GM12878 (cell line): ENCODE measurements at regions not wholly inside any gene's neighbourhood (a gene's known extent, or its start where the extent isn't known, plus 50 kb on each side); places are given as distances from the start of the nearest gene placed in this dataset.

Source experiments
- ATAC-seq: fragments of 200-7000 bp; cut with Tn5 transposase; 3 replicates; pipeline ENCODE4 v1.9.1; 2020; ENCODE audit warnings: mild to moderate bottlenecking, moderate library complexity
- BruUV-seq: library from RNA; stranded (reverse); fragments of 400-500 nt; replicated peaks from 2 replicates; lab custom pipeline; 2021; lab: Mats Ljungman, UMichigan
- CTCF ChIA-PET: fragments of 300-600 bp; sonication (Branson Sonifier 250); formaldehyde crosslinking; extraction: SDS; loops from one replicate; lab custom pipeline; 2021; ENCODE audit warnings: inconsistent platforms; lab: Yijun Ruan, JAX
- POLR2A ChIA-PET: fragments of 350-600 bp; formaldehyde crosslinking; extraction: SDS; loops from one replicate; lab custom pipeline; 2021; ENCODE audit warnings: inconsistent platforms; lab: Charles Lee
- RAD21 ChIA-PET: fragments of 300-600 bp; sonication (Branson Sonifier 250); formaldehyde crosslinking; loops from one replicate; lab custom pipeline; 2023; ENCODE audit warnings: antibody characterized with exemption; ENCODE audit not compliant: unreplicated experiment; lab: Charles Lee
- SMC1A ChIA-PET: fragments of 300-600 bp; sonication (Branson Sonifier 250); formaldehyde crosslinking; loops from one replicate; lab custom pipeline; 2023; ENCODE audit not compliant: unreplicated experiment, uncharacterized antibody; lab: Charles Lee
- DNase-seq: peaks from one replicate; pipeline ENCODE4 v3.0.0-alpha.2; 2011; ENCODE audit warnings: low read depth, low spot score
- FAIRE-seq: peaks from 3 replicates; lab custom pipeline; 2011; peaks lifted over from hg19 to GRCh38; lab: Jason Lieb, UNC
- H2AFZ ChIP-seq: 2 replicates; pipeline ENCODE4 v1.6.0; 2011; ENCODE audit warnings: low read depth, low read length, control low read depth; ENCODE audit not compliant: control insufficient read depth
- H3K27ac ChIP-seq: 2 replicates; pipeline ENCODE4 v1.5.1; 2011; ENCODE audit warnings: control low read depth; ENCODE audit not compliant: control insufficient read depth, insufficient read depth
- H3K27me3 ChIP-seq, 2 experiments: replicated peaks in 1 of 2; 2 replicates each; pipeline versions ENCODE4 v1.6.0 to v1.6.1; 2011; ENCODE audit warnings: low read length in 1 of 2; ENCODE audit not compliant: control insufficient read depth in 2 of 2, insufficient read depth in 2 of 2
- H3K36me3 ChIP-seq, 2 experiments: 2 replicates each; pipeline ENCODE4 v1.5.1; 2011; ENCODE audit warnings: low read length in 1 of 2; ENCODE audit not compliant: control insufficient read depth in 2 of 2, insufficient read depth in 2 of 2
- H3K4me1 ChIP-seq: 2 replicates; pipeline ENCODE4 v1.6.1; 2011; ENCODE audit warnings: mild to moderate bottlenecking, low read length, moderate library complexity, mixed read lengths; ENCODE audit not compliant: control insufficient read depth, insufficient read depth
- H3K4me2 ChIP-seq: 2 replicates; pipeline ENCODE4 v1.6.0; 2011; ENCODE audit warnings: control low read depth; ENCODE audit not compliant: control insufficient read depth, insufficient read depth
- H3K4me3 ChIP-seq: fragments of 200-600 bp; sonication (generic); 2 replicates; pipeline ENCODE4 v1.5.1; 2016
- H3K79me2 ChIP-seq: 2 replicates; pipeline ENCODE4 v1.6.0; 2011; ENCODE audit warnings: low read length; ENCODE audit not compliant: control insufficient read depth, insufficient read depth
- H3K9ac ChIP-seq: 2 replicates; pipeline ENCODE4 v1.8.0; 2011; ENCODE audit warnings: low read length, control low read depth, mixed read lengths; ENCODE audit not compliant: control insufficient read depth, insufficient read depth
- H3K9me3 ChIP-seq: replicated peaks from 3 replicates; pipeline ENCODE4 v1.5.1; 2011; ENCODE audit warnings: mild to moderate bottlenecking, low read length; ENCODE audit not compliant: control insufficient read depth, insufficient read depth
- H4K20me1 ChIP-seq: 2 replicates; pipeline ENCODE4 v1.6.0; 2011; ENCODE audit not compliant: control insufficient read depth, insufficient read depth
- EGR1 ChIP-seq, 2 experiments: IDR thresholded peaks; 1 replicate in 1 of 2; 2 replicates in 1 of 2; pipeline ENCODE4 v1.6.1; 2011 to 2012; ENCODE audit warnings: low read depth in 2 of 2, low read length in 2 of 2, borderline replicate concordance in 1 of 2, mild to moderate bottlenecking in 1 of 2, moderate library complexity in 1 of 2
- IKZF1 ChIP-seq: fragments of 450-650 bp; conservative IDR thresholded peaks from 2 replicates; pipeline ENCODE4 v1.6.1; 2017; ENCODE audit warnings: antibody characterized with exemption, mild to moderate bottlenecking
- ZZZ3 ChIP-seq: IDR thresholded peaks from 2 replicates; pipeline ENCODE4 v1.6.1; 2011; ENCODE audit warnings: low read depth; ENCODE audit not compliant: control insufficient read depth, insufficient read length
- WGBS: methylation state at CpG from one replicate; pipeline ENCODE4 v1.1.6; 2016; ENCODE audit warnings: low lambda C conversion rate; ENCODE audit not compliant: insufficient replicate concordance, insufficient coverage; ENCODE audit errors: missing lambda C conversion rate; 5-methylcytosine and 5-hydroxymethylcytosine counted together
- in situ Hi-C: fragments of 300-500 bp; cut with MboI; formaldehyde crosslinking; loops from 9 replicates; pipeline ENCODE4 v1.14.3; 2018; ENCODE audit warnings: mixed read lengths
- intact Hi-C: fragments of 100-400 bp; cut with micrococcal nuclease; formaldehyde crosslinking; loops from one replicate; pipeline ENCODE4 v1.14.2; 2022; ENCODE audit not compliant: unreplicated experiment
- TF ChIP-seq, protein P1 (sequence below): fragments of 450-650 bp; IDR thresholded peaks from 2 replicates; pipeline ENCODE4 v1.6.1; 2018; ENCODE audit warnings: mild to moderate bottlenecking, low read depth, moderate library complexity; ENCODE audit not compliant: partially characterized antibody
- TF ChIP-seq, protein P2 (sequence below): IDR thresholded peaks from 2 replicates; pipeline ENCODE4 v1.6.1; 2011; ENCODE audit warnings: borderline replicate concordance, low read depth, mild to moderate bottlenecking, moderate library complexity, low read length; ENCODE audit not compliant: insufficient read depth, poor library complexity, severe bottlenecking
- TF ChIP-seq, protein P3 (sequence below): fragments of 450-650 bp; formaldehyde crosslinking; IDR thresholded peaks from 2 replicates; pipeline ENCODE4 v1.4.0; 2020; ENCODE audit warnings: mild to moderate bottlenecking, moderate library complexity

DNA sequence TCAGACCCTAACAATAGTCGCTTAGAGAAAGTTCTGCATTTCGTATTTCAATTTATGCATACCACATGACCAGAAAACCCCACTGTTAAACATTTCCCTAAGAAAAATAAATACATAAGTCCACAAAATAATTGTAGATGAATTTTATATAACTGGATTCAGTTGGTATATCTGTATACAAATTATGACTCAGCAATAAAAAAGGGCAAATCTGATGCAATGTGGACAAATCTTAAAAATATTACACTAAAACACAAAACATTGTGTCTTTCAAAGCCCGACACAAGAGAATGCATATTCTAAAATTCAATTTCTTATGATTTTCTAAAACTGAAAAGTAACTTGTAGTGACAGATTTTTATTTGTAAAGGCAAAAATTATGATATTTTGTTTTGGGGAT, 1005.0 kb downstream of the EFNB2 start:
- ChIA-PET SMC1A (no interaction called here), POLR2A (no interaction called here), RAD21 (interaction anchor here (0.9 to 1.4 kb wide), 2 partner anchors 16 to 49 kb away, joined by 3 read pairs; no protein-coding TSS in a partner anchor), CTCF (no interaction called here)
- Histone ChIP-seq H3K27ac (no peak overlapping the region), H3K4me2 (no peak overlapping the region), H3K36me3 (no peaks in the 10 kb centered on the region), H3K9ac (no peak overlapping the region), H2AFZ (no peak overlapping the region), H3K4me1 (no peaks in the 10 kb centered on the region), H3K4me3 (no peak overlapping the region), H3K9me3 (no peaks in the 10 kb centered on the region; the same call in 2 of the 3 replicates), H3K27me3 (no peaks in the 10 kb centered on the region), H3K79me2 (no peaks in the 10 kb centered on the region), H4K20me1 (no peaks in the 10 kb centered on the region)
- FAIRE-seq (no peak), DNase-seq (no peak), ATAC-seq (no peak)
- TF ChIP-seq ZZZ3 (no peak), EGR1 (IDR thresholded peaks at IDR 0.05; ENCODE audit: borderline replicate concordance in 1 of 2, low read depth in 2 of 2, low read length in 2 of 2) (no peak), IKZF1 (no peak)
- TF ChIP-seq, protein P1, sequence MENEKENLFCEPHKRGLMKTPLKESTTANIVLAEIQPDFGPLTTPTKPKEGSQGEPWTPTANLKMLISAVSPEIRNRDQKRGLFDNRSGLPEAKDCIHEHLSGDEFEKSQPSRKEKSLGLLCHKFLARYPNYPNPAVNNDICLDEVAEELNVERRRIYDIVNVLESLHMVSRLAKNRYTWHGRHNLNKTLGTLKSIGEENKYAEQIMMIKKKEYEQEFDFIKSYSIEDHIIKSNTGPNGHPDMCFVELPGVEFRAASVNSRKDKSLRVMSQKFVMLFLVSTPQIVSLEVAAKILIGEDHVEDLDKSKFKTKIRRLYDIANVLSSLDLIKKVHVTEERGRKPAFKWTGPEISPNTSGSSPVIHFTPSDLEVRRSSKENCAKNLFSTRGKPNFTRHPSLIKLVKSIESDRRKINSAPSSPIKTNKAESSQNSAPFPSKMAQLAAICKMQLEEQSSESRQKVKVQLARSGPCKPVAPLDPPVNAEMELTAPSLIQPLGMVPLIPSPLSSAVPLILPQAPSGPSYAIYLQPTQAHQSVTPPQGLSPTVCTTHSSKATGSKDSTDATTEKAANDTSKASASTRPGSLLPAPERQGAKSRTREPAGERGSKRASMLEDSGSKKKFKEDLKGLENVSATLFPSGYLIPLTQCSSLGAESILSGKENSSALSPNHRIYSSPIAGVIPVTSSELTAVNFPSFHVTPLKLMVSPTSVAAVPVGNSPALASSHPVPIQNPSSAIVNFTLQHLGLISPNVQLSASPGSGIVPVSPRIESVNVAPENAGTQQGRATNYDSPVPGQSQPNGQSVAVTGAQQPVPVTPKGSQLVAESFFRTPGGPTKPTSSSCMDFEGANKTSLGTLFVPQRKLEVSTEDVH: no peak
- TF ChIP-seq, protein P2, sequence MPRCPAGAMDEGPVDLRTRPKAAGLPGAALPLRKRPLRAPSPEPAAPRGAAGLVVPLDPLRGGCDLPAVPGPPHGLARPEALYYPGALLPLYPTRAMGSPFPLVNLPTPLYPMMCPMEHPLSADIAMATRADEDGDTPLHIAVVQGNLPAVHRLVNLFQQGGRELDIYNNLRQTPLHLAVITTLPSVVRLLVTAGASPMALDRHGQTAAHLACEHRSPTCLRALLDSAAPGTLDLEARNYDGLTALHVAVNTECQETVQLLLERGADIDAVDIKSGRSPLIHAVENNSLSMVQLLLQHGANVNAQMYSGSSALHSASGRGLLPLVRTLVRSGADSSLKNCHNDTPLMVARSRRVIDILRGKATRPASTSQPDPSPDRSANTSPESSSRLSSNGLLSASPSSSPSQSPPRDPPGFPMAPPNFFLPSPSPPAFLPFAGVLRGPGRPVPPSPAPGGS: no peak
- TF ChIP-seq, protein P3, sequence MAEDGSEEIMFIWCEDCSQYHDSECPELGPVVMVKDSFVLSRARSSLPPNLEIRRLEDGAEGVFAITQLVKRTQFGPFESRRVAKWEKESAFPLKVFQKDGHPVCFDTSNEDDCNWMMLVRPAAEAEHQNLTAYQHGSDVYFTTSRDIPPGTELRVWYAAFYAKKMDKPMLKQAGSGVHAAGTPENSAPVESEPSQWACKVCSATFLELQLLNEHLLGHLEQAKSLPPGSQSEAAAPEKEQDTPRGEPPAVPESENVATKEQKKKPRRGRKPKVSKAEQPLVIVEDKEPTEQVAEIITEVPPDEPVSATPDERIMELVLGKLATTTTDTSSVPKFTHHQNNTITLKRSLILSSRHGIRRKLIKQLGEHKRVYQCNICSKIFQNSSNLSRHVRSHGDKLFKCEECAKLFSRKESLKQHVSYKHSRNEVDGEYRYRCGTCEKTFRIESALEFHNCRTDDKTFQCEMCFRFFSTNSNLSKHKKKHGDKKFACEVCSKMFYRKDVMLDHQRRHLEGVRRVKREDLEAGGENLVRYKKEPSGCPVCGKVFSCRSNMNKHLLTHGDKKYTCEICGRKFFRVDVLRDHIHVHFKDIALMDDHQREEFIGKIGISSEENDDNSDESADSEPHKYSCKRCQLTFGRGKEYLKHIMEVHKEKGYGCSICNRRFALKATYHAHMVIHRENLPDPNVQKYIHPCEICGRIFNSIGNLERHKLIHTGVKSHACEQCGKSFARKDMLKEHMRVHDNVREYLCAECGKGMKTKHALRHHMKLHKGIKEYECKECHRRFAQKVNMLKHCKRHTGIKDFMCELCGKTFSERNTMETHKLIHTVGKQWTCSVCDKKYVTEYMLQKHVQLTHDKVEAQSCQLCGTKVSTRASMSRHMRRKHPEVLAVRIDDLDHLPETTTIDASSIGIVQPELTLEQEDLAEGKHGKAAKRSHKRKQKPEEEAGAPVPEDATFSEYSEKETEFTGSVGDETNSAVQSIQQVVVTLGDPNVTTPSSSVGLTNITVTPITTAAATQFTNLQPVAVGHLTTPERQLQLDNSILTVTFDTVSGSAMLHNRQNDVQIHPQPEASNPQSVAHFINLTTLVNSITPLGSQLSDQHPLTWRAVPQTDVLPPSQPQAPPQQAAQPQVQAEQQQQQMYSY (CRISPR knock-in tag): no peak
- no TSS peak for BruUV-seq
- intact Hi-C loops: no loop called here
- in situ Hi-C loops: no loop called here
- WGBS: 25% methylated on average over 3 of the region's 3 CpGs
